ENCODE measurements at regions not wholly inside any gene's neighbourhood (a gene's known extent, or its start where the extent isn't known, plus 50 kb on each side); places are given as distances from the start of the nearest gene placed in this dataset.
A peak's percentile ranks its signal among the peaks of the same experiment; 100 is the strongest.
"Not testable (repeated sequence)": the region's sequence is repeated elsewhere in the genome, so short reads cannot be mapped to it uniquely, and the experiment has no call there.

- TF ChIP-seq PAX5 (IDR thresholded peaks at IDR 0.05; ENCODE audit: insufficient read depth, low read length, severe bottlenecking): no peak
- TF ChIP-seq POU2F2 (IDR thresholded peaks at IDR 0.05; ENCODE audit: low read depth, low read length): no peak
- no peak for TF ChIP-seq SPI1 (IDR thresholded peaks at IDR 0.05; ENCODE audit: low read depth, low read length)
- TF ChIP-seq POLR2AphosphoS5 (IDR thresholded peaks at IDR 0.05; ENCODE audit: low read depth, low read length): no peak
- no peak for TF ChIP-seq TAF1 (IDR thresholded peaks at IDR 0.05; ENCODE audit: low read depth, low read length)
- TF ChIP-seq POLR2A (IDR thresholded peaks at IDR 0.05; ENCODE audit: low read depth, low read length): no peak
- FAIRE-seq (no peak), DNase-seq (ENCODE audit: insufficient read length, low spot score) (no peak)
These were observed 50.4 kb upstream of the CECR2 start for GRCh38 chr22:17318817-17319216.

- no peak for TF ChIP-seq POU2F2 (IDR thresholded peaks at IDR 0.05; ENCODE audit: low read depth, low read length)
- TF ChIP-seq TAF1 (IDR thresholded peaks at IDR 0.05; ENCODE audit: low read depth, low read length): no peak
- TF ChIP-seq SPI1 (IDR thresholded peaks at IDR 0.05; ENCODE audit: low read depth, low read length): no peak
- no peak for TF ChIP-seq POLR2AphosphoS5 (IDR thresholded peaks at IDR 0.05; ENCODE audit: low read depth, low read length)
- TF ChIP-seq PAX5 (IDR thresholded peaks at IDR 0.05; ENCODE audit: insufficient read depth, low read length, severe bottlenecking): no peak
- no peak for TF ChIP-seq POLR2A (IDR thresholded peaks at IDR 0.05; ENCODE audit: low read depth, low read length)
- DNase-seq (ENCODE audit: insufficient read length, low spot score): no peak
- FAIRE-seq: no peak
These were observed 54.0 kb upstream of the CECR2 start for GRCh38 chr22:17315310-17315709.

GRCh38 chr22:17314487-17314886, 54.8 kb upstream of the CECR2 start:
- no peak for FAIRE-seq
- TF ChIP-seq POLR2A (IDR thresholded peaks at IDR 0.05; ENCODE audit: low read depth, low read length): no peak
- no peak for DNase-seq (ENCODE audit: insufficient read length, low spot score)

GRCh38 chr22:17313626-17314025, 55.6 kb upstream of the CECR2 start:
- FAIRE-seq (no peak), DNase-seq (ENCODE audit: insufficient read length, low spot score) (no peak)
- TF ChIP-seq SPI1 (IDR thresholded peaks at IDR 0.05; ENCODE audit: low read depth, low read length) (no peak), POLR2AphosphoS5 (IDR thresholded peaks at IDR 0.05; ENCODE audit: low read depth, low read length) (no peak), PAX5 (IDR thresholded peaks at IDR 0.05; ENCODE audit: insufficient read depth, low read length, severe bottlenecking) (no peak), POLR2A (IDR thresholded peaks at IDR 0.05; ENCODE audit: low read depth, low read length) (no peak), POU2F2 (IDR thresholded peaks at IDR 0.05; ENCODE audit: low read depth, low read length) (no peak), TAF1 (IDR thresholded peaks at IDR 0.05; ENCODE audit: low read depth, low read length) (no peak)

GRCh38 chr22:17307566-17307965, 61.7 kb upstream of the CECR2 start:
- DNase-seq (ENCODE audit: insufficient read length, low spot score) (no peak), FAIRE-seq (no peak)
- TF ChIP-seq PAX5 (IDR thresholded peaks at IDR 0.05; ENCODE audit: insufficient read depth, low read length, severe bottlenecking) (no peak), TAF1 (IDR thresholded peaks at IDR 0.05; ENCODE audit: low read depth, low read length) (no peak)

GRCh38 chr22:17305076-17305475, 64.2 kb upstream of the CECR2 start:
- no peak for FAIRE-seq
- TF ChIP-seq TAF1 (IDR thresholded peaks at IDR 0.05; ENCODE audit: low read depth, low read length): no peak
- no peak for DNase-seq (ENCODE audit: insufficient read length, low spot score)

- TF ChIP-seq TAF1 (IDR thresholded peaks at IDR 0.05; ENCODE audit: low read depth, low read length): 0 out of 2 replicates have a peak, but pooled peaks have one; percentile 35
- no peak for TF ChIP-seq PAX5 (IDR thresholded peaks at IDR 0.05; ENCODE audit: insufficient read depth, low read length, severe bottlenecking)
- TF ChIP-seq POLR2A (IDR thresholded peaks at IDR 0.05; ENCODE audit: low read depth, low read length): peak; percentile 52; the same call in 1 of the 2 replicates
- FAIRE-seq: peak; percentile 91
- peak; percentile 47 for DNase-seq (ENCODE audit: insufficient read length, low spot score)
These were observed 65.2 kb upstream of the CECR2 start for GRCh38 chr22:17303840-17304779.

- TF ChIP-seq POLR2AphosphoS5 (IDR thresholded peaks at IDR 0.05; ENCODE audit: low read depth, low read length): no peak
- no peak for TF ChIP-seq SPI1 (IDR thresholded peaks at IDR 0.05; ENCODE audit: low read depth, low read length)
- no peak for DNase-seq (ENCODE audit: insufficient read length, low spot score)
- no peak for FAIRE-seq
These were observed 65.8 kb upstream of the CECR2 start for GRCh38 chr22:17303441-17303839.

GRCh38 chr22:17302616-17303015, 66.6 kb upstream of the CECR2 start:
- DNase-seq (ENCODE audit: insufficient read length, low spot score) (no peak), FAIRE-seq (no peak)
- TF ChIP-seq POLR2A (IDR thresholded peaks at IDR 0.05; ENCODE audit: low read depth, low read length) (no peak), POLR2AphosphoS5 (IDR thresholded peaks at IDR 0.05; ENCODE audit: low read depth, low read length) (no peak)

GRCh38 chr22:17300926-17301325, 68.3 kb upstream of the CECR2 start:
- FAIRE-seq (no peak), DNase-seq (ENCODE audit: insufficient read length, low spot score) (no peak)
- TF ChIP-seq PAX5 (IDR thresholded peaks at IDR 0.05; ENCODE audit: insufficient read depth, low read length, severe bottlenecking) (no peak), POLR2A (IDR thresholded peaks at IDR 0.05; ENCODE audit: low read depth, low read length) (no peak), TAF1 (IDR thresholded peaks at IDR 0.05; ENCODE audit: low read depth, low read length) (no peak), POLR2AphosphoS5 (IDR thresholded peaks at IDR 0.05; ENCODE audit: low read depth, low read length) (no peak), SPI1 (IDR thresholded peaks at IDR 0.05; ENCODE audit: low read depth, low read length) (no peak), POU2F2 (IDR thresholded peaks at IDR 0.05; ENCODE audit: low read depth, low read length) (no peak)

GRCh38 chr22:17298805-17299502, 70.3 kb upstream of the CECR2 start:
- not testable (repeated sequence) for FAIRE-seq; DNase-seq (ENCODE audit: insufficient read length, low spot score)
